WTC11 (cell line): ENCODE measurements at regions not wholly inside any gene's neighbourhood (a gene's known extent, or its start where the extent isn't known, plus 50 kb on each side); places are given as distances from the start of the nearest gene placed in this dataset.

Source experiments
- ATAC-seq: fragments of 200-7000 bp; cut with Tn5 transposase; 2 replicates; pipeline ENCODE4 v1.10.0; 2021; ENCODE audit warnings: mild to moderate bottlenecking, moderate library complexity
- CTCF ChIA-PET: fragments of 300-600 bp; sonication (Branson Sonifier 250); formaldehyde crosslinking; loops from one replicate; lab custom pipeline; 2021; ENCODE audit warnings: antibody characterized with exemption; lab: Charles Lee
- POLR2A ChIA-PET: fragments of 350-600 bp; sonication (Branson Sonifier 250); formaldehyde crosslinking; loops from one replicate; lab custom pipeline; 2021; ENCODE audit warnings: antibody characterized with exemption; lab: Charles Lee
- DNase-seq: peaks from one replicate; pipeline ENCODE4 v3.0.0; 2021; ENCODE audit warnings: low spot score
- H3K27ac Mint-ChIP-seq: 2 replicates; pipeline ENCODE4 v1.8.0; 2021; ENCODE audit warnings: mixed read lengths
- H3K27me3 Mint-ChIP-seq: 2 replicates; pipeline ENCODE4 v1.8.0; 2021; ENCODE audit warnings: low read depth, mild to moderate bottlenecking, moderate library complexity, mixed read lengths
- H3K36me3 Mint-ChIP-seq: 2 replicates; pipeline ENCODE4 v1.8.0; 2021; ENCODE audit warnings: mixed read lengths
- H3K4me1 Mint-ChIP-seq: 2 replicates; pipeline ENCODE4 v1.8.0; 2022; ENCODE audit warnings: mixed read lengths
- H3K4me3 Mint-ChIP-seq: 2 replicates; pipeline ENCODE4 v1.8.0; 2021; ENCODE audit warnings: mild to moderate bottlenecking, moderate library complexity, mixed read lengths
- H3K9me3 Mint-ChIP-seq: 2 replicates; pipeline ENCODE4 v1.8.0; 2021; ENCODE audit warnings: mixed read lengths
- ATF1 ChIP-seq: sonication (generic); formaldehyde crosslinking; IDR thresholded peaks from 2 replicates; pipeline ENCODE4 v1.8.1; 2023; ENCODE audit warnings: mild to moderate bottlenecking, moderate library complexity, missing genetic modification reagents
- CREB1 ChIP-seq: sonication (generic); formaldehyde crosslinking; IDR thresholded peaks from 2 replicates; pipeline ENCODE4 v1.8.0; 2023; ENCODE audit warnings: mild to moderate bottlenecking, missing genetic modification reagents
- FOXK1 ChIP-seq: sonication (generic); formaldehyde crosslinking; IDR thresholded peaks from 2 replicates; pipeline ENCODE4 v1.8.0; 2022; ENCODE audit warnings: mild to moderate bottlenecking, moderate library complexity, missing genetic modification reagents
- MYBL2 ChIP-seq: sonication (generic); formaldehyde crosslinking; IDR thresholded peaks from 2 replicates; pipeline ENCODE4 v1.8.1; 2023; ENCODE audit warnings: mild to moderate bottlenecking, moderate library complexity, missing genetic modification reagents
- OVOL2 ChIP-seq: fragments of 250-450 bp; sonication (Bioruptor Pico); IDR thresholded peaks from 2 replicates; pipeline ENCODE4 v1.9.0; 2021; ENCODE audit warnings: mild to moderate bottlenecking, borderline replicate concordance
- TF ChIP-seq, protein P1 (sequence below): sonication (generic); formaldehyde crosslinking; IDR thresholded peaks from 2 replicates; pipeline ENCODE4 v1.8.0; 2022; ENCODE audit warnings: mild to moderate bottlenecking, missing genetic modification reagents
- TF ChIP-seq, protein P2 (sequence below): fragments of 250-450 bp; sonication (Bioruptor Pico); IDR thresholded peaks from 2 replicates; pipeline ENCODE4 v1.9.0; 2021; ENCODE audit warnings: mild to moderate bottlenecking
- TF ChIP-seq, protein P3 (sequence below): sonication (generic); formaldehyde crosslinking; IDR thresholded peaks from 2 replicates; pipeline ENCODE4 v1.8.0; 2022; ENCODE audit warnings: mild to moderate bottlenecking, missing genetic modification reagents
- TF ChIP-seq, protein P4 (sequence below): sonication (generic); formaldehyde crosslinking; IDR thresholded peaks from 2 replicates; pipeline ENCODE4 v1.8.1; 2022; ENCODE audit warnings: low read depth, missing genetic modification reagents, borderline replicate concordance
- TF ChIP-seq, protein P5 (sequence below): sonication (generic); formaldehyde crosslinking; IDR thresholded peaks from 2 replicates; pipeline ENCODE4 v1.8.1; 2023; ENCODE audit warnings: mild to moderate bottlenecking, missing genetic modification reagents
- TF ChIP-seq, protein P6 (sequence below): sonication (generic); formaldehyde crosslinking; IDR thresholded peaks from 2 replicates; pipeline ENCODE4 v1.8.1; 2023; ENCODE audit warnings: mild to moderate bottlenecking, missing genetic modification reagents, moderate library complexity
- TF ChIP-seq, protein P7 (sequence below): fragments of 250-450 bp; sonication (Bioruptor Pico); conservative IDR thresholded peaks from 2 replicates; pipeline ENCODE4 v1.9.0; 2021; ENCODE audit warnings: mild to moderate bottlenecking
- TF ChIP-seq, protein P8 (sequence below): fragments of 250-450 bp; sonication (Bioruptor Pico); IDR thresholded peaks from 2 replicates; pipeline ENCODE4 v1.8.0; 2021; ENCODE audit warnings: mild to moderate bottlenecking
- TF ChIP-seq, protein P9 (sequence below): fragments of 250-450 bp; sonication (Bioruptor Pico); IDR thresholded peaks from 2 replicates; pipeline ENCODE4 v2.1.2; 2022; ENCODE audit warnings: mild to moderate bottlenecking, moderate library complexity
- TF ChIP-seq, protein P10 (sequence below): sonication (generic); formaldehyde crosslinking; IDR thresholded peaks from 2 replicates; pipeline ENCODE4 v1.8.1; 2023; ENCODE audit warnings: mild to moderate bottlenecking, missing genetic modification reagents

DNA sequence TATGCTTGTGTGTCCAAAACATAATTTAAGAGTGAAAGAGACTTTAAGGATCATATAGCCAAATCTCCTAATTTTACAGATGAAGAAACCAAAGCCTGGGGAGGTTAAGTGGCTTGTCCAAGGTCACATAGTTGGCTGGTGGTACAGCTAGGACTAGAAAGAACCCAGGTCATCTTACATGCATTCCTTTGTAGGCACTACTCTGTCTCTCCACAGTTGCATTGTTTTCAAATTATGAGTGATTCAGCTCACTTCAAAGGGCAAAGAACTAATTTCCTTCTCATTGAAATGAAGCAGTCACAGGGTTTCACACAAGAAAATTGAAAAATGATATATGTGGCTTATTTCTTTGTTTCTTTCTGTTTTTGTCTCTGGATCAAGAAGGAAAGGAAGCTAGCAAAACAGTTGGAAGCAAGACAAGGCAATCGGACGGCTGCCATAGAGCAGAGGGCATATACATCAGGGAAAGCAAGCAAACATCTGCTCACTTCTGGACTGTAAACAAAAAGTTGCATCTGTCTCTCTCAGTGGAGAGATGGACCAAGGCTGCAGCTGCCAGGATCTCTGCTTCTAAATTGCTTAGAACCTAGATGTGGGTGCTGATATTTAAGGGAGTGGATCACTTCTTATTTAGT, 107.5 kb upstream of the AMOT start:
- POLR2A ChIA-PET: no interaction called here
- Mint-ChIP-seq H3K36me3 (no peaks in the 10 kb centered on the region), H3K27ac (no peak overlapping the region), H3K4me1 (no peaks in the 10 kb centered on the region), H3K27me3 (no peaks in the 10 kb centered on the region), H3K9me3 (no peaks in the 10 kb centered on the region), H3K4me3 (no peak overlapping the region)
- DNase-seq (no peak), ATAC-seq (no peak)
- TF ChIP-seq, protein P1, sequence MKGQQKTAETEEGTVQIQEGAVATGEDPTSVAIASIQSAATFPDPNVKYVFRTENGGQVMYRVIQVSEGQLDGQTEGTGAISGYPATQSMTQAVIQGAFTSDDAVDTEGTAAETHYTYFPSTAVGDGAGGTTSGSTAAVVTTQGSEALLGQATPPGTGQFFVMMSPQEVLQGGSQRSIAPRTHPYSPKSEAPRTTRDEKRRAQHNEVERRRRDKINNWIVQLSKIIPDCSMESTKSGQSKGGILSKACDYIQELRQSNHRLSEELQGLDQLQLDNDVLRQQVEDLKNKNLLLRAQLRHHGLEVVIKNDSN: no peak
- TF ChIP-seq, protein P2, sequence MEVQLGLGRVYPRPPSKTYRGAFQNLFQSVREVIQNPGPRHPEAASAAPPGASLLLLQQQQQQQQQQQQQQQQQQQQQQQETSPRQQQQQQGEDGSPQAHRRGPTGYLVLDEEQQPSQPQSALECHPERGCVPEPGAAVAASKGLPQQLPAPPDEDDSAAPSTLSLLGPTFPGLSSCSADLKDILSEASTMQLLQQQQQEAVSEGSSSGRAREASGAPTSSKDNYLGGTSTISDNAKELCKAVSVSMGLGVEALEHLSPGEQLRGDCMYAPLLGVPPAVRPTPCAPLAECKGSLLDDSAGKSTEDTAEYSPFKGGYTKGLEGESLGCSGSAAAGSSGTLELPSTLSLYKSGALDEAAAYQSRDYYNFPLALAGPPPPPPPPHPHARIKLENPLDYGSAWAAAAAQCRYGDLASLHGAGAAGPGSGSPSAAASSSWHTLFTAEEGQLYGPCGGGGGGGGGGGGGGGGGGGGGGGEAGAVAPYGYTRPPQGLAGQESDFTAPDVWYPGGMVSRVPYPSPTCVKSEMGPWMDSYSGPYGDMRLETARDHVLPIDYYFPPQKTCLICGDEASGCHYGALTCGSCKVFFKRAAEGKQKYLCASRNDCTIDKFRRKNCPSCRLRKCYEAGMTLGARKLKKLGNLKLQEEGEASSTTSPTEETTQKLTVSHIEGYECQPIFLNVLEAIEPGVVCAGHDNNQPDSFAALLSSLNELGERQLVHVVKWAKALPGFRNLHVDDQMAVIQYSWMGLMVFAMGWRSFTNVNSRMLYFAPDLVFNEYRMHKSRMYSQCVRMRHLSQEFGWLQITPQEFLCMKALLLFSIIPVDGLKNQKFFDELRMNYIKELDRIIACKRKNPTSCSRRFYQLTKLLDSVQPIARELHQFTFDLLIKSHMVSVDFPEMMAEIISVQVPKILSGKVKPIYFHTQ (CRISPR knock-in tag): no peak
- TF ChIP-seq CREB1 (CRISPR knock-in tag) (no peak), FOXK1 (CRISPR knock-in tag) (no peak), ATF1 (CRISPR knock-in tag) (no peak), OVOL2 (CRISPR knock-in tag) (no peak), MYBL2 (CRISPR knock-in tag) (no peak)
- TF ChIP-seq, protein P3, sequence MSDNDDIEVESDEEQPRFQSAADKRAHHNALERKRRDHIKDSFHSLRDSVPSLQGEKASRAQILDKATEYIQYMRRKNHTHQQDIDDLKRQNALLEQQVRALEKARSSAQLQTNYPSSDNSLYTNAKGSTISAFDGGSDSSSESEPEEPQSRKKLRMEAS (CRISPR knock-in tag): no peak
- TF ChIP-seq, protein P4, sequence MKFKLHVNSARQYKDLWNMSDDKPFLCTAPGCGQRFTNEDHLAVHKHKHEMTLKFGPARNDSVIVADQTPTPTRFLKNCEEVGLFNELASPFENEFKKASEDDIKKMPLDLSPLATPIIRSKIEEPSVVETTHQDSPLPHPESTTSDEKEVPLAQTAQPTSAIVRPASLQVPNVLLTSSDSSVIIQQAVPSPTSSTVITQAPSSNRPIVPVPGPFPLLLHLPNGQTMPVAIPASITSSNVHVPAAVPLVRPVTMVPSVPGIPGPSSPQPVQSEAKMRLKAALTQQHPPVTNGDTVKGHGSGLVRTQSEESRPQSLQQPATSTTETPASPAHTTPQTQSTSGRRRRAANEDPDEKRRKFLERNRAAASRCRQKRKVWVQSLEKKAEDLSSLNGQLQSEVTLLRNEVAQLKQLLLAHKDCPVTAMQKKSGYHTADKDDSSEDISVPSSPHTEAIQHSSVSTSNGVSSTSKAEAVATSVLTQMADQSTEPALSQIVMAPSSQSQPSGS (CRISPR knock-in tag): no peak
- TF ChIP-seq, protein P5, sequence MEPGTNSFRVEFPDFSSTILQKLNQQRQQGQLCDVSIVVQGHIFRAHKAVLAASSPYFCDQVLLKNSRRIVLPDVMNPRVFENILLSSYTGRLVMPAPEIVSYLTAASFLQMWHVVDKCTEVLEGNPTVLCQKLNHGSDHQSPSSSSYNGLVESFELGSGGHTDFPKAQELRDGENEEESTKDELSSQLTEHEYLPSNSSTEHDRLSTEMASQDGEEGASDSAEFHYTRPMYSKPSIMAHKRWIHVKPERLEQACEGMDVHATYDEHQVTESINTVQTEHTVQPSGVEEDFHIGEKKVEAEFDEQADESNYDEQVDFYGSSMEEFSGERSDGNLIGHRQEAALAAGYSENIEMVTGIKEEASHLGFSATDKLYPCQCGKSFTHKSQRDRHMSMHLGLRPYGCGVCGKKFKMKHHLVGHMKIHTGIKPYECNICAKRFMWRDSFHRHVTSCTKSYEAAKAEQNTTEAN (CRISPR knock-in tag): no peak
- TF ChIP-seq, protein P6, sequence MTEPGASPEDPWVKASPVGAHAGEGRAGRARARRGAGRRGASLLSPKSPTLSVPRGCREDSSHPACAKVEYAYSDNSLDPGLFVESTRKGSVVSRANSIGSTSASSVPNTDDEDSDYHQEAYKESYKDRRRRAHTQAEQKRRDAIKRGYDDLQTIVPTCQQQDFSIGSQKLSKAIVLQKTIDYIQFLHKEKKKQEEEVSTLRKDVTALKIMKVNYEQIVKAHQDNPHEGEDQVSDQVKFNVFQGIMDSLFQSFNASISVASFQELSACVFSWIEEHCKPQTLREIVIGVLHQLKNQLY (CRISPR knock-in tag): no peak
- TF ChIP-seq, protein P7, sequence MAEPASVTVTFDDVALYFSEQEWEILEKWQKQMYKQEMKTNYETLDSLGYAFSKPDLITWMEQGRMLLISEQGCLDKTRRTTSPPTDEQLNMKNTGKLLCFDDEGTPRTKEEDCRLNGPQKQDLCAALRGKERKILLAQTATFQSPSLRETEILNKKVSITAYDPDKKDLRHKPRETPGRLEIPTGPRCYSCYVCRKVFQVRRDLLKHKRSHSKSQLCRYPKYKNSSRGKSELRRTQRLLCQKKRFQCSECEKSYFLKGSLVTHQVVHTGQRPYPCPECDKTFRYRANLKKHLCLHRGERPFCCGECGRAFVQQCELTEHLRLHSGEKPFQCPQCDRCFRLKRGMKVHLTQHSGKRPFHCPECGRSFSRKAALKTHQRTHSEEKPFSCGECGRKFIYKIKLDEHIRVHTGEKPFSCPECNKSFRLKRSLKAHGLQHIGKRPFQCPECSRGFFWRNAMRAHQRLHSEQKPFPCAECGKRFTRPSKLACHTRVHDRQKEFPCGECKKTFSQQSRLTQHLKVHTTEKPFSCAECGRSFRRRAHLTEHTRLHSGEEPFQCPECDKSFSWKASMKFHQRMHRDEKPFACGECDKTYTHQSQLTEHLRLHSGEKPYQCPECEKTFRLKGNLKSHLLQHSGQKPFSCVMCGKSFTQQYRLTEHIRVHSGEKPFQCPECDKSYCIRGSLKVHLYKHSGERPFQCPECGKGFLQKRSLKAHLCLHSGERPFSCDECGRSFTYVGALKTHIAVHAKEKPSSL (CRISPR knock-in tag): no peak
- TF ChIP-seq, protein P8, sequence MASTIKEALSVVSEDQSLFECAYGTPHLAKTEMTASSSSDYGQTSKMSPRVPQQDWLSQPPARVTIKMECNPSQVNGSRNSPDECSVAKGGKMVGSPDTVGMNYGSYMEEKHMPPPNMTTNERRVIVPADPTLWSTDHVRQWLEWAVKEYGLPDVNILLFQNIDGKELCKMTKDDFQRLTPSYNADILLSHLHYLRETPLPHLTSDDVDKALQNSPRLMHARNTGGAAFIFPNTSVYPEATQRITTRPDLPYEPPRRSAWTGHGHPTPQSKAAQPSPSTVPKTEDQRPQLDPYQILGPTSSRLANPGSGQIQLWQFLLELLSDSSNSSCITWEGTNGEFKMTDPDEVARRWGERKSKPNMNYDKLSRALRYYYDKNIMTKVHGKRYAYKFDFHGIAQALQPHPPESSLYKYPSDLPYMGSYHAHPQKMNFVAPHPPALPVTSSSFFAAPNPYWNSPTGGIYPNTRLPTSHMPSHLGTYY (CRISPR knock-in tag): no peak
- TF ChIP-seq, protein P9, sequence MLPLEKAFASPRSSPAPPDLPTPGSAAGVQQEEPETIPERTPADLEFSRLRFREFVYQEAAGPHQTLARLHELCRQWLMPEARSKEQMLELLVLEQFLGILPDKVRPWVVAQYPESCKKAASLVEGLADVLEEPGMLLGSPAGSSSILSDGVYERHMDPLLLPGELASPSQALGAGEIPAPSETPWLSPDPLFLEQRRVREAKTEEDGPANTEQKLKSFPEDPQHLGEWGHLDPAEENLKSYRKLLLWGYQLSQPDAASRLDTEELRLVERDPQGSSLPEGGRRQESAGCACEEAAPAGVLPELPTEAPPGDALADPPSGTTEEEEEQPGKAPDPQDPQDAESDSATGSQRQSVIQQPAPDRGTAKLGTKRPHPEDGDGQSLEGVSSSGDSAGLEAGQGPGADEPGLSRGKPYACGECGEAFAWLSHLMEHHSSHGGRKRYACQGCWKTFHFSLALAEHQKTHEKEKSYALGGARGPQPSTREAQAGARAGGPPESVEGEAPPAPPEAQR (CRISPR knock-in tag): no peak
- TF ChIP-seq, protein P10, sequence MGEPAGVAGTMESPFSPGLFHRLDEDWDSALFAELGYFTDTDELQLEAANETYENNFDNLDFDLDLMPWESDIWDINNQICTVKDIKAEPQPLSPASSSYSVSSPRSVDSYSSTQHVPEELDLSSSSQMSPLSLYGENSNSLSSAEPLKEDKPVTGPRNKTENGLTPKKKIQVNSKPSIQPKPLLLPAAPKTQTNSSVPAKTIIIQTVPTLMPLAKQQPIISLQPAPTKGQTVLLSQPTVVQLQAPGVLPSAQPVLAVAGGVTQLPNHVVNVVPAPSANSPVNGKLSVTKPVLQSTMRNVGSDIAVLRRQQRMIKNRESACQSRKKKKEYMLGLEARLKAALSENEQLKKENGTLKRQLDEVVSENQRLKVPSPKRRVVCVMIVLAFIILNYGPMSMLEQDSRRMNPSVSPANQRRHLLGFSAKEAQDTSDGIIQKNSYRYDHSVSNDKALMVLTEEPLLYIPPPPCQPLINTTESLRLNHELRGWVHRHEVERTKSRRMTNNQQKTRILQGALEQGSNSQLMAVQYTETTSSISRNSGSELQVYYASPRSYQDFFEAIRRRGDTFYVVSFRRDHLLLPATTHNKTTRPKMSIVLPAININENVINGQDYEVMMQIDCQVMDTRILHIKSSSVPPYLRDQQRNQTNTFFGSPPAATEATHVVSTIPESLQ (CRISPR knock-in tag): no peak
- CTCF ChIA-PET: no interaction called here
